HG03060 (cell line): ENCODE measurements at regions not wholly inside any gene's neighbourhood (a gene's known extent, or its start where the extent isn't known, plus 50 kb on each side); places are given as distances from the start of the nearest gene placed in this dataset.

ENCODE experiments used
- ATAC-seq: cut with Tn5 transposase; IDR thresholded peaks from one replicate; pipeline ENCODE4 v1.9.1; 2021; ENCODE audit warnings: low read depth, moderate number of reproducible peaks; ENCODE audit not compliant: unreplicated experiment

- ATAC-seq = no peak
These were observed 374.8 kb downstream of the PDGFC start for GRCh38 chr4:156596706-156597329.

DNA sequence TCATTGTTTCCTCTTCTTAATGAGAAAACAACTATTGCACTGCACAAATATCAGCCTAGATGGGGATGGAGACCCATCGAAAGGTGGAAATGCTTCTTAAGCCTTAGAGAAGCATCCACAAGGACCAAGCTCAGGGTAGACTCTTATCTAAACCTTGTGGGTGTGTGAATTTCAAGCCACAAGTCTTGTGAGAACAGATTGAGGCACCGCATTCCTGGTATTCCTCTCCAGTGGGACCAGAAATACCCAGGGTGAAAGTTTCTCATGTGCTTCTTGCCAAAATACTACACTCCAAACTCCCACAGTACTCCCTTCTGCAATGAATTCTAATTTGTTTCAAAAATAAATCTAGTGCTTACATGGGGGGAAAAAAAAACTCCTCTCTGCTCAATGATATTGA lies 375.6 kb downstream of the PDGFC start:
- ATAC-seq = no peak

DNA sequence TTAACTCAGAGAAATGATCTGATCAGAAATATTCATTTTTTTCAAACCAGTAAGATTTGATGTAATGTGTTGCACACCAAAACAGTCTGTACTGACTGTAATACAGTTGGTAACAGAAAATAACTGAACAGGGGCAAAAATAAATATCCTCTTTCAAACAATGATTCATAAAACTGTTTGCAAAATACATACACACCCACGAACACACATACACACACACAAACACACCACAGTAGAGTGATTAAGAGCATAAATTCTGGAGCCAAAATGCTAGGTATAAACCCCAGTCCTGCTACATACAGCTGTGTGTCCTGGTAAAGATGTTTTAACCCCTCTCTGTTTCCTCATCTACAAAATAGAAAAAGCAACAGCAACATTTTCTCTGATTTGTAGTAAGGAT lies 376.6 kb downstream of the PDGFC start:
- no peak for ATAC-seq

GRCh38 chr4:156594624-156595023 lies 377.0 kb downstream of the PDGFC start:
- no peak for ATAC-seq

GRCh38 chr4:156593464-156593863 lies 378.1 kb downstream of the PDGFC start:
- ATAC-seq = no peak

- no peak for ATAC-seq
These were observed 379.9 kb downstream of the PDGFC start for GRCh38 chr4:156591679-156592078.

GRCh38 chr4:156584100-156584499 lies 387.5 kb downstream of the PDGFC start:
- ATAC-seq = no peak

DNA sequence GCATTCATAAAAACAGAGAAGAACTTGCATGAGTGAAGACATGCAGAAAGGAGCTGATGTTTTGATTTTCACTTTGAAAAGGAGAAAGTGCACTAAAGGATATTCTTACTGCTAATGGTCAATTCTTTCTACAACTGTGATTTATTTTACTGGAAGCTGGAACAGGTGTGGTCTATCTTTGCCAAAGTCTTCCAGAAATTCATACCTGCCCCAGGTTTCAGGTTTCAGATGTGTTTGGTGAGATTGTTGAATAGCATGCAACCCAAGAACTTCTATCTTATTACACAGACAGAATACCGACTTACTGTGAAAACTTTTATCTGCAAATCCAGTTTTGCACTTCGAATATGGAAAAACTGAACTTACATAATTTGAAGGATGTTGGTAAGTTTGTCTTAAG lies 388.3 kb downstream of the PDGFC start:
- ATAC-seq = no peak

GRCh38 chr4:156581282-156582063 lies 390.1 kb downstream of the PDGFC start:
- no peak for ATAC-seq

- ATAC-seq = no peak
These were observed 392.9 kb downstream of the PDGFC start for GRCh38 chr4:156578713-156579112.

DNA sequence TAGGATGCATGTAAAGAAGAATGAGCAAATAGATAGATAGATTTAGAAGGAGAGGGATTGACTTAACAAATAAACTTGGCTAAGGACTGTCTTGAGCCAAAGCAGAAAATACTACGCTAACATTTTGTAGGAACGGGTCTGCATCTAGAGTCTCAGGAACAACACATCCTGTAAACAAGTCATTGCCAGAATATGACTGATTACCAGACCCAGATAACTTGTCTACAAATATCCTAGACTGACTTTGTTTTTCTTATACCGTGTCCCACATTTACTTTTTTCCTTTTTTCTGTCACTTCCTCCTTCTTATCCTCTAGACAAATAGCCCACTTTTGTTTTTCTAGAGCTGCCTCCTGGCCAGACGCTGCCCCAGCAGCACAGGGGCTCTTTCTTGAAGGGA lies 393.6 kb downstream of the PDGFC start:
- no peak for ATAC-seq

GRCh38 chr4:156576946-156577345 lies 394.7 kb downstream of the PDGFC start:
- no peak for ATAC-seq

GRCh38 chr4:156575430-156576073 lies 396.0 kb downstream of the PDGFC start:
- no peak for ATAC-seq

DNA sequence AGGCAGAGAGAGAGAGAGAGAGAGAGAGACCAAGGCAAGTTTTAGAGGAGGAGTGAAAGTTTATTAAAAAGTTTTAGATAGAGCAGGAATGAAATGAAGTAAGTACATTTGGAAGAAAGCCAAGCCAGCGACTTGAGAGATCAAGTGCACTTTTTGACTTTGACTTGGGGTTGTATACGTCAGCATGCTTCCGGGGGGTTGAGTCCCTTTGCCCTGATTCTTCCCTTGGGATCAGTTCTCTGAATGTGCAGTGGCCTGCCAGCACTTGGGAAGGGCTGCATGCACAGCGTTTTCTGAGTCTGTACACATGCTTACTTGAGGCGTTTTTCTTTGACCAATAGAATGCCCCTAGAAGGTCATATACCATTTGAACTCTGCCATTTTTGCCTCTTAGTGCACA lies 400.5 kb downstream of the PDGFC start:
- ATAC-seq = no peak

GRCh38 chr4:156569535-156569934 lies 402.1 kb downstream of the PDGFC start:
- no peak for ATAC-seq

DNA sequence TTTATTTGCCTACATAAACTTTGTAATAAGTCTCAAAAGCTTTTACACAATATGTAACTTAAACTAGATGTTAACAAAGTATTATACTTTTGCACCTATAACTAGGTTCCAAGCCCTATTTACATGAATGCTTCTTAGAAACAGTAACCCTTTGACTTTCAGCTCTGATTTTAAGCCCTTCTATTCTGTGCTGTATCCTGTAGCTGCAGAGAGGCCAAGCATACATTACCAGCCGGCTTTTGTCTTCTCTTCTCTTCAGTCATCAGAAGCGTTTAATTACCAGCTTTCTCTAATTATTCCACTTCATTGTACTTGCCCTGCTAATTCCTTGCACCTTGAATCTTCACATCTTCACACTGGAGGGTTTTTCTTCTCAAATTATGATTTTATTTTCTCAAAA lies 403.1 kb downstream of the PDGFC start:
- no peak for ATAC-seq

DNA sequence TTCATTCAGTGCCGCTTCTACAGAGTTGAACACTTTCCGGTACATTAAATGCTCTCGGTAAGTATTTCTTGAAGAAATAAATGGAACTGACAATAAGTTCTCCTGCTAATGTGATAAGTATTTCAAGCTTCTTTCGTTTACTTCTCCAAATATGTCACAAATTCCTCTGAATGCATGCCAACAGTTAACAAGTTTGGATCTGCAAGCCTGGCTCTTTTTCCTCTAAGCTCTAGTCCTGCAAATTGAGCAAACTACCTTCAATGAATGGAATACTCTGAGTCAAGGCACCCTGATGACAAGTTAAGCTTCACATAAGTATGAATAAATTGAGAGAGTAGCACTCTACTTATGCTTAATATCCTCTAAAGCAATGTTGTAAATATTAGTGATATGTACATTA lies 403.6 kb downstream of the PDGFC start:
- no peak for ATAC-seq

- no peak for ATAC-seq
These were observed 410.9 kb downstream of the PDGFC start for GRCh38 chr4:156560701-156561100.

- no peak for ATAC-seq
These were observed 412.3 kb downstream of the PDGFC start for GRCh38 chr4:156559346-156559745.

- ATAC-seq = no peak
These were observed 413.1 kb downstream of the PDGFC start for GRCh38 chr4:156558373-156559025.

DNA sequence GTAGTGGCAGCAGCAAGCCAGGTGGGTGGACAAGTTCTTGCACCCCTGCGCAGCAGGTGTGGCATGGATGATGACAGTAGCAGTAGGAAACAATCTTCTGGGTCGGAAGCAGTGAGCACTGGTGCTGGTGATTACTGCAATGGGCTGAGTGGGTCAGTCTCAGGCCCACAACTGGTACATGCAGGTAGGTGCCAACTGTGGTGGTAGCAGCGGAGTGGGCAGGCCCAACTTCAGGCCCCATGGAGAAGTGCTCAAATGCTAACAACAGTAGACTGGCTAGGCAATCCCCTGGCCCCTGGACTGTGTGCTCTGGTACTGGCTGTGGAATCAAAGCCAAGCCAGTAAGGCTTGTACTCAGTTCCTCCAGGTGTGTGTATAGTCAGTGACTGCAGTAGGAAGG lies 413.7 kb downstream of the PDGFC start:
- no peak for ATAC-seq
